ENCODE measurements at regions not wholly inside any gene's neighbourhood (a gene's known extent, or its start where the extent isn't known, plus 50 kb on each side); places are given as distances from the start of the nearest gene placed in this dataset.

- H3K4me3 ChIP-seq = no peak overlapping the region
- no peaks in the 10 kb centered on the region for H3K36me3 ChIP-seq (ENCODE audit: low read depth)
- CTCF ChIA-PET = interaction anchor here (0.6 kb wide), 1 partner anchor 429 kb away, joined by 3 read pairs; no protein-coding TSS in a partner anchor
- peaks cover 15% of the 10 kb centered on the region for H3K9me3 ChIP-seq (ENCODE audit: insufficient read depth, low read depth)
- no TSS peak for BruUV-seq (replicated peaks)
- H3K4me1 ChIP-seq (replicated peaks; ENCODE audit: insufficient read depth) = peaks cover 11% of the 10 kb centered on the region
- H3K79me2 ChIP-seq (ENCODE audit: low read depth) = no peaks in the 10 kb centered on the region
- H3K27me3 ChIP-seq (ENCODE audit: insufficient read depth, low read depth) = no peaks in the 10 kb centered on the region
- H4K20me1 ChIP-seq (ENCODE audit: insufficient read depth) = no peaks in the 10 kb centered on the region
- no peak overlapping the region for H3K27ac ChIP-seq
- H2AFZ ChIP-seq = no peak overlapping the region
- no peak for TF ChIP-seq EZH2 (IDR thresholded peaks at IDR 0.05; ENCODE audit: low read depth)
- TF ChIP-seq CTCF (conservative IDR thresholded peaks at IDR 0.05) = no peak
- no peak overlapping the region for H3K4me2 ChIP-seq
- no peak for DNase-seq
- intact Hi-C loops (cut with micrococcal nuclease; ENCODE audit: unreplicated experiment) = no loop called here
- H3F3A ChIP-seq (ENCODE audit: insufficient read depth, low read depth) = 0 out of 2 replicates have a peak, but pooled peaks cover 5% of the 10 kb centered on the region
- no peaks in the 10 kb centered on the region for H3K9me2 ChIP-seq (ENCODE audit: insufficient read depth)
- POLR2A ChIA-PET (ENCODE audit: unreplicated experiment) = interaction anchor here (0.6 kb wide), 1 partner anchor 14 kb away, joined by 3 read pairs; no protein-coding TSS in a partner anchor
Observed at GRCh38 chr5:142482207-142482606, 157.4 kb upstream of the SPRY4 start.

- TF ChIP-seq CTCF (conservative IDR thresholded peaks at IDR 0.05) = no peak
- no peak for TF ChIP-seq EZH2 (IDR thresholded peaks at IDR 0.05; ENCODE audit: low read depth)
- peaks cover 11% of the 10 kb centered on the region for H3K4me1 ChIP-seq (replicated peaks; ENCODE audit: insufficient read depth)
- no peaks in the 10 kb centered on the region for H4K20me1 ChIP-seq (ENCODE audit: insufficient read depth)
- H3K27ac ChIP-seq = no peak overlapping the region
- H3K4me3 ChIP-seq = no peak overlapping the region
- DNase-seq = no peak
- ChIA-PET POLR2A (ENCODE audit: unreplicated experiment) (interaction anchor here (0.6 to 0.7 kb wide), 2 partner anchors 15 to 162 kb away, joined by 3 to 5 read pairs; no protein-coding TSS in a partner anchor), CTCF (interaction anchor here (0.5 kb wide), 1 partner anchor 42 kb away, joined by 3 read pairs; no protein-coding TSS in a partner anchor)
- peaks cover 15% of the 10 kb centered on the region for H3K9me3 ChIP-seq (ENCODE audit: insufficient read depth, low read depth)
- BruUV-seq (replicated peaks) = no TSS peak
- no peaks in the 10 kb centered on the region for H3K27me3 ChIP-seq (ENCODE audit: insufficient read depth, low read depth)
- no peaks in the 10 kb centered on the region for H3K9me2 ChIP-seq (ENCODE audit: insufficient read depth)
- no peak overlapping the region for H3K4me2 ChIP-seq
- intact Hi-C loops (cut with micrococcal nuclease; ENCODE audit: unreplicated experiment) = no loop called here
- 0 out of 2 replicates have a peak, but pooled peaks cover under 1% of the 10 kb centered on the region for H3F3A ChIP-seq (ENCODE audit: insufficient read depth, low read depth)
- no peaks in the 10 kb centered on the region for H3K79me2 ChIP-seq (ENCODE audit: low read depth)
- H3K36me3 ChIP-seq (ENCODE audit: low read depth) = no peaks in the 10 kb centered on the region
- no peak overlapping the region for H2AFZ ChIP-seq
Observed at GRCh38 chr5:142481410-142481809, 156.6 kb upstream of the SPRY4 start.

- POLR2A ChIA-PET (ENCODE audit: unreplicated experiment) = no interaction called here
- intact Hi-C loops (cut with micrococcal nuclease; ENCODE audit: unreplicated experiment) = no loop called here
- DNase-seq = no peak
- H3K79me2 ChIP-seq (ENCODE audit: low read depth) = no peaks in the 10 kb centered on the region
- H3K4me3 ChIP-seq = no peak overlapping the region
- CTCF ChIA-PET = no interaction called here
- H3F3A ChIP-seq (ENCODE audit: insufficient read depth, low read depth) = peaks cover 11% of the 10 kb centered on the region; the same call in 1 of the 2 replicates
- no peaks in the 10 kb centered on the region for H3K9me2 ChIP-seq (ENCODE audit: insufficient read depth)
- H3K27ac ChIP-seq = no peak overlapping the region
- H3K4me2 ChIP-seq = no peak overlapping the region
- no peaks in the 10 kb centered on the region for H4K20me1 ChIP-seq (ENCODE audit: insufficient read depth)
- H3K36me3 ChIP-seq (ENCODE audit: low read depth) = no peaks in the 10 kb centered on the region
- TF ChIP-seq CTCF (conservative IDR thresholded peaks at IDR 0.05) (no peak), EZH2 (IDR thresholded peaks at IDR 0.05; ENCODE audit: low read depth) (no peak)
- no TSS peak for BruUV-seq (replicated peaks)
- no peak overlapping the region for H2AFZ ChIP-seq
- peaks cover 9% of the 10 kb centered on the region for H3K9me3 ChIP-seq (ENCODE audit: insufficient read depth, low read depth)
- no peaks in the 10 kb centered on the region for H3K27me3 ChIP-seq (ENCODE audit: insufficient read depth, low read depth)
- H3K4me1 ChIP-seq (replicated peaks; ENCODE audit: insufficient read depth) = peaks cover 19% of the 10 kb centered on the region
Observed at GRCh38 chr5:142479854-142480519, 155.2 kb upstream of the SPRY4 start.

Data from PC-9 (cell line).